ENCODE measurements at regions not wholly inside any gene's neighbourhood (a gene's known extent, or its start where the extent isn't known, plus 50 kb on each side); places are given as distances from the start of the nearest gene placed in this dataset.

GRCh38 chr11:11186249-11186648, 166.8 kb downstream of the CSNK2A3 start:
- TF ChIP-seq POLR2AphosphoS5 (IDR thresholded peaks at IDR 0.05; ENCODE audit: insufficient read depth, low read depth, low read length) (no peak), FOS (IDR thresholded peaks at IDR 0.05; ENCODE audit: borderline replicate concordance, insufficient read depth, low read length) (no peak), POLR2A (IDR thresholded peaks at IDR 0.05; ENCODE audit: low read depth, low read length) (no peak), MYC (IDR thresholded peaks at IDR 0.05; ENCODE audit: low read depth, low read length) (no peak), EZH2 (IDR thresholded peaks at IDR 0.05; ENCODE audit: borderline replicate concordance, low read depth, low read length, severe bottlenecking) (no peak), JUN (IDR thresholded peaks at IDR 0.05; ENCODE audit: borderline replicate concordance, insufficient read depth, insufficient read length, low read depth) (no peak), GATA2 (IDR thresholded peaks at IDR 0.05; ENCODE audit: insufficient read depth, insufficient read length, low read depth, low read length) (no peak)
- TF ChIP-seq, protein P1, sequence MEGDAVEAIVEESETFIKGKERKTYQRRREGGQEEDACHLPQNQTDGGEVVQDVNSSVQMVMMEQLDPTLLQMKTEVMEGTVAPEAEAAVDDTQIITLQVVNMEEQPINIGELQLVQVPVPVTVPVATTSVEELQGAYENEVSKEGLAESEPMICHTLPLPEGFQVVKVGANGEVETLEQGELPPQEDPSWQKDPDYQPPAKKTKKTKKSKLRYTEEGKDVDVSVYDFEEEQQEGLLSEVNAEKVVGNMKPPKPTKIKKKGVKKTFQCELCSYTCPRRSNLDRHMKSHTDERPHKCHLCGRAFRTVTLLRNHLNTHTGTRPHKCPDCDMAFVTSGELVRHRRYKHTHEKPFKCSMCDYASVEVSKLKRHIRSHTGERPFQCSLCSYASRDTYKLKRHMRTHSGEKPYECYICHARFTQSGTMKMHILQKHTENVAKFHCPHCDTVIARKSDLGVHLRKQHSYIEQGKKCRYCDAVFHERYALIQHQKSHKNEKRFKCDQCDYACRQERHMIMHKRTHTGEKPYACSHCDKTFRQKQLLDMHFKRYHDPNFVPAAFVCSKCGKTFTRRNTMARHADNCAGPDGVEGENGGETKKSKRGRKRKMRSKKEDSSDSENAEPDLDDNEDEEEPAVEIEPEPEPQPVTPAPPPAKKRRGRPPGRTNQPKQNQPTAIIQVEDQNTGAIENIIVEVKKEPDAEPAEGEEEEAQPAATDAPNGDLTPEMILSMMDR (IDR thresholded peaks at IDR 0.05; ENCODE audit: extremely low read depth in 1 of 2, insufficient read depth in 1 of 2, low read depth in 1 of 2, low read length in 2 of 2) = no peak
- TF ChIP-seq, protein P2, sequence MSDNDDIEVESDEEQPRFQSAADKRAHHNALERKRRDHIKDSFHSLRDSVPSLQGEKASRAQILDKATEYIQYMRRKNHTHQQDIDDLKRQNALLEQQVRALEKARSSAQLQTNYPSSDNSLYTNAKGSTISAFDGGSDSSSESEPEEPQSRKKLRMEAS (IDR thresholded peaks at IDR 0.05; ENCODE audit: insufficient read depth, insufficient read length) = no peak
